ENCODE measurements at regions not wholly inside any gene's neighbourhood (a gene's known extent, or its start where the extent isn't known, plus 50 kb on each side); places are given as distances from the start of the nearest gene placed in this dataset.

DNA sequence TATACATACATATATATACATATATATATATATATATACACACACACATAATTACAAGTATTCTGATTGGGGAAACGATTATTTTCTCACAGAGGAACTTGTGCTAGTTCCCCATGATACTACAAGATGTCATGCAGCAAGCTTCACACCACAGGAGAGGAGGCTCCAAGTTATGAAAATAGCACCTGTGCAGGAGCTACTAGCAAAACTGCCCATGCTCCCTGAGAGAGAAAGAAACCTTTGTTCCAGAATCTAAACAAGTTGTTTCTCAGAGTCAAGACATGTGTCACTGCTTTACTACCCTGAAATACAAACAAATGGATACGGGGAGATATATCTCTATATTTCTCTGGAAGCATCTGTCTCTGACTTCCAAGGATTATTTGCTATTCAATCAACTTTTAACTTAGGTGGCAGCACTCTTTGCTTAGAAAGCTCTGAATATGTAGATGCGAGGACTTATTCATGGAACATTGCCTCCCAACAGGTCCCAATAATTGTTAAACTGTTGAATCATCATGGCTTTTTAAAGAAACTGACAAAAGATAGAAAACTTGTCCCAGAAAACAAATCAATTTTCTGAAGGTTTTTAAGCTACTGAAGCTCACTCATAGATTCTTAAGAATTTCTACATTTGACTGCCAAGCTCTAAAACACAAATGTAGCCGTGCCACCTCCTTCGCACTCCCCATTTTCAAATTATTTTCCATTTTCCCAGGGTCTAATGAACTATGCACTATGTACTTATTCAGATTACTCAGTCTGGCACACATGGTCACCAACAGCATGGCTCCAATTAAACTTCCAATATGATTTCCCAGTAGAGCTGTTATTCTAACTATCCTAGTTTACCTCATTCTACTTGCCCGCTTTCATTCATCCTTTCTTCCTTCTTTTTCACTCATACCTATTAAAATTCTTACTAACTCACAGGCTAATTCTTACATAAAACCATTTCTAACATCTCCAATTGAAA lies 929.1 kb downstream of the LTN1 start:
- no peak for TF ChIP-seq MED1 (CRISPR knock-in tag; IDR thresholded peaks at IDR 0.05; ENCODE audit: borderline replicate concordance)
- no peak for TF ChIP-seq FOXA1 (IDR thresholded peaks at IDR 0.05; ENCODE audit: borderline replicate concordance)
- TF ChIP-seq TAF1 (IDR thresholded peaks at IDR 0.05; ENCODE audit: control insufficient read depth, extremely low read depth, insufficient read depth, low read length, severe bottlenecking) = no peak
